NCI-H226 (cell line): ENCODE measurements at regions not wholly inside any gene's neighbourhood (a gene's known extent, or its start where the extent isn't known, plus 50 kb on each side); places are given as distances from the start of the nearest gene placed in this dataset.

Source experiments
- DNase-seq: peaks from one replicate; pipeline ENCODE4 v3.0.0-alpha.2; 2015

- DNase-seq, result no peak
These were observed 100.3 kb upstream of the DPYD start for GRCh38 chr1:98021126-98021525.

GRCh38 chr1:98019747-98020146, 98.9 kb upstream of the DPYD start:
- DNase-seq, result peak; percentile 76

GRCh38 chr1:98018074-98018473, 97.2 kb upstream of the DPYD start:
- no peak for DNase-seq

GRCh38 chr1:98017184-98017583, 96.3 kb upstream of the DPYD start:
- no peak for DNase-seq

GRCh38 chr1:98008373-98008772, 87.5 kb upstream of the DPYD start:
- no peak for DNase-seq

GRCh38 chr1:98005326-98006010, 84.6 kb upstream of the DPYD start:
- DNase-seq, result peak; percentile 59

GRCh38 chr1:98003442-98003841, 82.6 kb upstream of the DPYD start:
- no peak for DNase-seq

- no peak for DNase-seq
These were observed 81.5 kb upstream of the DPYD start for GRCh38 chr1:98002288-98002687.

- DNase-seq, result no peak
These were observed 80.9 kb upstream of the DPYD start for GRCh38 chr1:98001764-98002163.

GRCh38 chr1:97999320-97999719, 78.5 kb upstream of the DPYD start:
- peak; percentile 92 for DNase-seq

- DNase-seq, result peak; percentile 34
These were observed 76.0 kb upstream of the DPYD start for GRCh38 chr1:97996880-97997279.

- peak; percentile 49 for DNase-seq
These were observed 68.4 kb upstream of the DPYD start for GRCh38 chr1:97989094-97989680.

GRCh38 chr1:97986041-97987005, 65.5 kb upstream of the DPYD start:
- peak; percentile 28 for DNase-seq

- DNase-seq, result no peak
These were observed 62.3 kb upstream of the DPYD start for GRCh38 chr1:97983126-97983525.

- DNase-seq, result no peak
These were observed 59.7 kb upstream of the DPYD start for GRCh38 chr1:97980530-97980929.

- no peak for DNase-seq
These were observed 56.0 kb upstream of the DPYD start for GRCh38 chr1:97976801-97977200.
